Left ventricle myocardium superior (tissue), 1 donor: ENCODE measurements at regions not wholly inside any gene's neighbourhood (a gene's known extent, or its start where the extent isn't known, plus 50 kb on each side); places are given as distances from the start of the nearest gene placed in this dataset.
"Not testable (repeated sequence)": the region's sequence is repeated elsewhere in the genome, so short reads cannot be mapped to it uniquely, and the experiment has no call there.

Source experiments
- ATAC-seq: fragments of 200-7000 bp; cut with Tn5 transposase; one replicate; pipeline ENCODE4 v1.9.1; 2020; ENCODE audit warnings: mild to moderate bottlenecking, moderate library complexity
- DNase-seq: peaks from one replicate; pipeline ENCODE4 v3.0.0-alpha.2; 2020
- intact Hi-C: fragments of 100-400 bp; cut with micrococcal nuclease; formaldehyde crosslinking; loops from one replicate; pipeline ENCODE4 v1.11.0; 2022
- donor health status: DM: no; HTN: yes; CAD: no; lungs with severe emphysema.

DNA sequence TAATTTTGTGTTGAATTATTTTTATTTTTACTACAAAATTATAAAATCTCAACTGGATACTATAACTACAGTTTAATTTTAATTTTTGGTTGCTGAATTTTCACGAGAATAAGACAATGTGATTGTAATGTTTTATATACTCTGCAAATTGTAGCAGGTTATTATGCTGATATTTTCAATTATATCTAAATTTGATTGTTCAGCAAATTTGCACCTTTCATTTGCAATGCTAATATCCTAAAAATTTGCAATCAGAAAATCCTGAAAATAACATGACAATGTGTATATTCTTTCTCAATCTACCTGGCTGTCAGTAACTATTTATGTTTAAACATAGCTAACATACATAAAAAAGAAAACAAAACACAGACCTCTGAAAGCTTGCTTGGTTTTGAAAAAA lies 932.2 kb upstream of the LRFN5 start:
- intact Hi-C loops: no loop called here
- ATAC-seq: no peak
- no peak for DNase-seq

DNA sequence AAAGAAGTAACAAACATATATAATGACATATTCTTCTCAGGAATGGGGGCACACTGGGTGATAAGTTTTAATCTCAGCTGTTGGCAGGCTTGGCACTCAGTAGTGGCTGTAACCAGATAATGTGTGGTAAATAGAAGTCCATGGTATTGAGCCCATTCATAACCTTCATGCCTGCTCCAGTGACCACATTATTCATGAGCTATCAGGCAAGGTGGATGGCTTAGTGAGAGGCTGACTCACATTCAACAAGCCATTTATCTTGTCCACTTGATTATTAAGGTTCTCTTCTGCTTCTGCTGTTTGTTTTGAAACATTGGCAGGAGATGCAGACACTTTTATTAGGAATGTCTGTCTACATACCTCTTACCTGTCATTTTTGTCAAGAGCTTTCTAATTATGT lies 950.4 kb upstream of the LRFN5 start:
- intact Hi-C loops: no loop called here
- ATAC-seq (no peak), DNase-seq (no peak)

DNA sequence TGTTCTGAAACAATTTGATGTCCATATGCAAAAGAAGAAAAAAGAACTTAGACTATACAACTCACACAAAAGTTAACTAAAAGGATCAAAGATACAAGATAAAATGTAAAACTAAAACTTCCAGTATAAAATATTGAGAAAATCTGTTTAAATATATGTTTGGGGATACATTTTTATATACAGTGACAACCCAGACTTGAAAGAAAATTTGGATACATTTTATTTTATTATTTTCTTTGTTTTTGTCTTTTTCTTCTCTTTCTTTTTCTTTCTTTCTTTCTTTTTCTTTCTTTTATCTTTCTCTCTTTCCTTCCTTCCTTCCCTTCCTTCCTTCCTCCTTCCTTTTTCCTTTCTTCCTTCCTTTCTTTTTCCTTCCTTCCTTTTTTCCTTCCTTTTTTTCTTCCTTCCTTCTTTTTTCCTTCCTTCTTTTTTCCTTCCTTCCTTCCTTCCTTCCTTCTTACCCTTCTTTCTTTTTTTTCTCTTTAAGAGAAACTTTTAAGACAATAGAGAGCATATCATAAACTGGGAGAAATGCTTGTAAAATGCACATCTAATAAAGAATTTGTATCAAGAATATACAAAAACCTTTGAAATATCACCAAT lies 954.5 kb upstream of the LRFN5 start:
- DNase-seq: no peak
- intact Hi-C loops: no loop called here
- ATAC-seq: no peak

DNA sequence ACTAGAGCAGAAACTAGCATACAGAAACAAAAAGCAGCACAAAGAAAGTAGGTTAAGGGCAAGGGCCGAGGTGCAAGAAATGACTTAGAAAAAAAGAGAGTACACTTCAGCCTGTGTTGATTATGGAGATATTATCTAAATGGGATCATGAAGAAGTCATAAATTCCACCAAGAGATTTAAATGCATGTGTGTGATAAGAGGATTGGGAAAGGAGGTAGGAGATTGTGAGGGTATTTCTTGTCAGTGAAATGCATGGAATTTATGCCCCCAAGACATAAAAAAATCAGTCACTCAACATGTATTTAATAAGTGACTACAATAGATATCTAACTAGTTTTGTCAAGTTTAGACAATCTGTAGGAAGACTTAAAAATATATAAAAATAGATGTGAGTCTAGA lies 976.2 kb upstream of the LRFN5 start:
- no peak for ATAC-seq
- DNase-seq: no peak
- intact Hi-C loops: no loop called here

DNA sequence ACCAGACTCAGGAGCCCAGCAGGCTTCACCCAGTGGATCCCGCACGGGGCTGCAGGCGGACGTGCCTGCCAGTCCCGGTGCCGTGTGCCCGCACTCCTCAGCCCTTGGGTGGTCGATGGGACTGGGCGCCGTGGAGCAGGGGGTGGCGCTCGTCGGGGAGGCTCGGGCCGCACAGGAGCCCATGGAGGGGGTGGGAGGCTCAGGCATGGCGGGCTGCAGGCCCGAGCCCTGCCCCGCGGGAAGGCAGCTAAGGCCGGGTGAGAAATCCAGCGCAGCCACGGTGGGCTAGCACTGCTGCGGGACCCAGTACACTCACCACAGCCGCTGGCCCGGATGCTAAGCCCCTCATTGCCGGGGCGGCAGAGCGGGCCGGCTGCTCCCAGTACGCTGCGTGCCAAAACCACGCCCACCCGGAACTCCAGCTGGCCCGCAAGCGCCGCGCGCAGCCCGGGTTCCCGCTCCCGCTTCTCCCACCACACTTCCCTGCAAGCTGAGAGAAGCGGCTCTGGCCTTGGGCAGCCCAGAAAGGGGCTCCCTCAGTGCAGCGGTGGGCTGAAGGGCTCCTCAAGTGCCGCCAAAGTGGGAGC lies 977.0 kb upstream of the LRFN5 start:
- DNase-seq, intact Hi-C loops, ATAC-seq: not testable (repeated sequence)

DNA sequence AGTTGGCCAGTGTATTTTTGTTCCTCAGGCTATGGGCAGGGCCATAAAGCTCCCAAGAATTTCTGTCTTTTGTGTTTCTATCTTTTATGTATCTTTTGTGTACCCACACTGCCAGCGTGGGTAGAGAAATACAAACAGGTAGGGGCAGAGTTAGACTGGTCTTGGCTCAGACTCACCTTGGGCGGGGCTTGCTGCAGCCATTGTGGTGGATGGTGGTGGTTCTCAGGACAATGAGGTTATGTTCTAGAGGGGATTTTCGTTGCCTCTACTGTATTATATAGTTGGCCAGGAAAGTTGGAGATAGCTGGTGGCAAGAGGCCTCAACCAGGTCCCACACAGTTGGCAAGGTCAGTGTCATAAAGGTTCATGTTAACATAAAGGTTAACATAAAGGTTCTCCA lies 977.5 kb upstream of the LRFN5 start:
- intact Hi-C loops: no loop called here
- ATAC-seq: no peak
- DNase-seq: no peak

DNA sequence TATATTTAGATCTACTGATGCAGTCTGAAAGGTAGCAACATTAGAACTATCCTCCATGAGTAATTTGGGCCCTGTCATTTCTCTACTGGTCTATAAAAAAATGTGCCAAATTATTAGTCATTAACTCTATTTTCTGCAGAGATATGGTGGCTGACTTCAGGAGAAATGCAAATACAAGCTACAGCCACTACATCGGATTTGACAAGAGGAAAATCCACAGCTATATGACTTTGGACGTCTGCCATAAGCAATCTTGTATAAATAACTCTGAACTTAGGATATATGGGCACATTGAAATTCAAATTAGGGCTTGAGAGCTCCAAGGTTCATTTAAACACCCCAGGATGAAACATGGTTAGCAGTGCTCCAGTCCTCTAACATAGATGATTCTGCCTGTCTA lies 983.0 kb upstream of the LRFN5 start:
- DNase-seq: no peak
- no peak for ATAC-seq
- intact Hi-C loops: no loop called here

DNA sequence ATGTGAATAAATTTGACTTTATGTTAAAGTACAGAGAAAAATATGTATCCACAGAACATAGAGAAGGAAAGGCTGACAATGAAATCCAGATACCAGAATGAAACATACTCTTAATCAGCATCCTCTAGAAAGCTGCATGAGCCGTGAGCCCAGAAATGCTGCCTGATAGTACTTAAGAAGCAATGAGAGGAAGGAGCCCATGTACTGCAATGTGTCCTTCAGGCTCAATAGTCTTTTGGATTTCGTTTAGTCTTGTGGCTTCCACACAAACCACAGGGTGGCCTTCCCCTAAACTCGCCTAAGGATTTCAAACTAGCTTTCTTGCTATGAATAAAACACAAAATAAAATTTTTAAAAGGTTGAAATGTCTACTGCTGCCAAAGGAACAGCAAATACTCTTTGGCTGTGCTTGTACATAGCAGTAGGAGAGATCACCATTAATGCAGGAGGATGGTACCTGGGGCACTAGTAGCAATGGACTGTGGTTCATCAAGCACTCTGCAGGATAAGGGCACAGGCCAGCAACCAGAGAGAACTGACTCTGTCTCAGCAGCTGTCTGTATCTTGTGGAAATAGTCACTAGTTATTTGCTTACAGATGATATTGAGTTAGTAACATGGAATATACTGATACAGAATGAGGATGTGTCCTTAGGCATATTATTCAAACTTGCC lies 988.3 kb upstream of the LRFN5 start:
- intact Hi-C loops: no loop called here
- ATAC-seq (no peak), DNase-seq (no peak)

DNA sequence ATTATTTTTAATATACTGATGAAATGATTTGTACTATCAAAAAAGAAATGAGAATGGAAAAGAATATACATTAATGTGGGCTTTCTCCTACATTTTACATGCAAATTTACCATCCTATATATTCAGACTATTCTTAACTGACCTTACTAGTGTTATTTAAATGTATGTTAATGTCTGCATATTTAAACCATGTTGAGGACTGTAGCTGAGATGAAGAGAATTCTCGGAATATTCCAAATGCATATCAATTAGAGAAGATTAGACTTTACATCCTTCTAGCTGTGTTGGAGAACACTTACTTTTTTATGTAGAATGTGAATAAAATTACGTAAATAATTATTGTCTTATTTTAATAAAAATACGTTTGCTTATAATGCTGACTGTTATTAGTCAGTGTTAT lies 990.1 kb upstream of the LRFN5 start:
- ATAC-seq (no peak), DNase-seq (no peak)
- intact Hi-C loops: no loop called here

DNA sequence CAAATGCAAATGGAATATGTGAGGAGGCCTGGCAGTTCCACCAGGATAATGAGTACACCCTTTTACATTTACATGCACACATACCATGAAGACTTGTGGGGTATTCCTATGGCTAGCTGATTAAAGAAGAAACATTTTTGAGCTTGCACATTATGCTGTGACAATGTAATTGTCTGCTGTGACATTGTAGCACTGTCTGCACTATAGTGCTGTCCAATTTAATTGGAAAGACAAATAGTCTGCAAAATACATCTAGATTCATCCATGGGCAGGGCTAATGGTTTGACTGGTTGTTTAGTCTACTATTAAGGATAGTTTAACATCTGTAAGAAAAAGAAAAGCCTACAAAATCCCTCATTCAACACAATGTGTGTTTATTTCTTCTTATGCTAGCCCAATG lies 1005.6 kb upstream of the LRFN5 start:
- DNase-seq (no peak), ATAC-seq (no peak)
- intact Hi-C loops: no loop called here

DNA sequence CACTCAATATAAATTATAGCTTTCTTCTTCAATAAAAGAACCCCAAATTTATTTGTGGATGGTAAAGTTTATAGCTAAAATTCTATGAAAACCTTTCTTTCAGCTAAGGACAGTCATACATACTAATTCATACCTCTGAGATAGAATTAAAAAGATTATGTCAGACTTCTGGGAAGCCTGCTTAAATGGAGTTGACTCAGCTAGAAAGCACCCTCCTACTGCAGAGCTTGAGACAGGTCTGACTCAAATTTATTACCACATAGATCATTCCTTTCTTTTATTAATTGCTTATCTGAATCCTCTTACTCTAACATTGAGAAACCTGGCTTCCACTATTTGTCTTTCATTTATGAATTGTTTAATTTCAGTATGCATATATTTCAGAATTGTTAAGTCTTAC lies 1007.0 kb upstream of the LRFN5 start:
- ATAC-seq (no peak), DNase-seq (no peak)
- intact Hi-C loops: no loop called here

DNA sequence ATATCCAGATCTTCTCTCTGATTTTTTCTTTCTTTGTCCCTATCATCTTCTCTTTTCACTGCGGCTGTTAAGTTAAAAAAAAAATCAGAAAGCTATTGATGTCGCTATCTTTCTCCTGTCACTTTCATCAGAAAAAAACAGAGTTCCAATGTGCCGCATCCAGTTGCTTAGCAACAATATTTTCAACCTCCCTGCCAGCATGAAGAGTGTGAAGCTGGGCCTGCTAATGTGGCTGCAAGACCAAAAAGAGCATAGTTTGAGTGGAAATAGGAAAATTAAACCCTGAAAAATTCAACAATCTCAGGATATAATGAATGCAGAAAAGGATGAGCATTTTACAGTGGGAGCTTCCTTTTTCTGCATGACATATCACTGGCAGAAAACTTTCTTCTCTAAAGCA lies 1025.4 kb upstream of the LRFN5 start:
- intact Hi-C loops: no loop called here
- ATAC-seq (no peak), DNase-seq (no peak)

DNA sequence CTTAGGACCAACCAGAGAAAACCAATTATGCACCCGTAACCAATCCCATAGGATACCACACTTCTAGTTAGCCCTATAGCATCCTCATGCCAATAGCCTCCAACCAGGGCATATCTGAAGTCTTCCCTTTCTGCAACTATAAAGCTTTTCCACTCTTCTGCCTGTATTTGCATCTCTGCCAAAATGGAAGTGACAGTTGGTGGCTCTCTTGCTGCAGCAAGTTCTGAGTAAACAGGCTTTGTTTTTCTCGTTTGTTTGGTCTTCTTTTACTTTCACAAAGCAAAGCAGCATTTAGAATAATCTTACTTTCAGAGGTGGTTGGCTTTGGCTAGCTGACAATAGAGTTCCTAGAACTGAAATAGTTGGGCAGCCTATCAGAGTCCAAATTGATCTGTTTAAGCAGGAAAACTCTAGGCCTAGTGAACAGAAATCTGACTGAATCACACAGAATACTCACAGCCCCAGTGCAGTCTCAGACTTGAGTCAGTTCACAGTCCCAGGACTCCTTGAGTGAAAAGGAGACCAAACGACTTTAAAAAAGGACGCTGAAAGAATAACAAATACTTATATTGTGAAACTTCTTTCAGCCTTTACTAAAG lies 1029.7 kb upstream of the LRFN5 start:
- intact Hi-C loops: no loop called here
- DNase-seq: no peak
- no peak for ATAC-seq

DNA sequence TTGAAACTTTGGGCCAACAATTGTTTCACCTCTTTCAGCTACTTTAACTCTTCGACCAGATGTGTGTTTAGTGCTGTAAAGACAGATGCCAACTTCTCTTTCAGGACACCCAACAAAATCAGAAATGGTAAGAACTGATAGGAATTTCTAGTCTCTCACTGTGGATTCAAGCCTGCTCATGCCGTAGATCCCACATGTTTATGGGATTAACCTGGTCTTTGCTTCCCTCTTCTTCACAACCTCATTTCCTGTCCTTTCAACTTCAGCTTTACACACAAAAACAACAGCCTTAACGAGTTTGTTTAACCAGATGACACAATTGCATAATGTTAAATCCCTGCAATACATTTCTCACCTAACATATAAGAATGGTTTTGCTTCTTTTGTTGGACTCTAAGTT lies 1031.9 kb upstream of the LRFN5 start:
- ATAC-seq: no peak
- DNase-seq: no peak
- intact Hi-C loops: no loop called here

DNA sequence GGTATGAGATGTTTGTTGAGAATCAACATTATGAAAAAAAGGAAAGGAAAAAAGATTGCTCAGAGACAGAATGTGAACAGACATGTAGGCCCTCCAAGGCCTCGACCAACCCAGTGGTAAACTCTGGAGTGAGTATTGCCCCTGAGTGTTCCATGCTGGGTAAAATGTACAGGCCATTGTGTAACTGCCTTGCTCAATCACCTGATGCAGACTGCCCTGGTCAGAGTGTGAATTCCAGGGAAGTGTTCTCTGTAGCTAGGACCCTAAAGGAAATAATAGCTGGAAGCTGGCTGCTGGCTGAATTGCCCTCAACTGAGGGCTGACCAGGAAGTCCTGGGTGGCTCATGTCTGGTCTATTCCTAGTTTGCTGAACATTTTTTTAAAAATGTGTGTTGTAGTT lies 1081.4 kb upstream of the LRFN5 start:
- ATAC-seq (no peak), DNase-seq (no peak)
- intact Hi-C loops: no loop called here

DNA sequence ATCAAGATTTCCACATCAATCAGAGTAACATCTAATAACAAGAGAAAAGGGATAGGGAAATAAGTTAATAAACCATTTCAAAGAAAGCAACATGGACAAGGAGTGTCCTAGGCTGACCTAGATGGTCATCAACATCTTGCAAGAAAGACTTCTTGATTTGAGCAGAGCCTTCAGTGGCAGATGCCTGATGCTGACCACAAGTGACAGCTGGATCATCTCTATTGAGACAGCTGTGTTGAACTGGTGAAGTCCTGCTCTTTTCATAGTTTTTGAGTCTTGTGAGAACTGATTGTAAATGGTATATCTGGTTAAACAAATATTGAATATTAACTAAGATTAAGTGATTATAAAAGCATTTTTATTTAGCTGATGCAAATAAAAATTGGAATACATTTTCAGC lies 1083.6 kb upstream of the LRFN5 start:
- DNase-seq (no peak), ATAC-seq (no peak)
- intact Hi-C loops: no loop called here

DNA sequence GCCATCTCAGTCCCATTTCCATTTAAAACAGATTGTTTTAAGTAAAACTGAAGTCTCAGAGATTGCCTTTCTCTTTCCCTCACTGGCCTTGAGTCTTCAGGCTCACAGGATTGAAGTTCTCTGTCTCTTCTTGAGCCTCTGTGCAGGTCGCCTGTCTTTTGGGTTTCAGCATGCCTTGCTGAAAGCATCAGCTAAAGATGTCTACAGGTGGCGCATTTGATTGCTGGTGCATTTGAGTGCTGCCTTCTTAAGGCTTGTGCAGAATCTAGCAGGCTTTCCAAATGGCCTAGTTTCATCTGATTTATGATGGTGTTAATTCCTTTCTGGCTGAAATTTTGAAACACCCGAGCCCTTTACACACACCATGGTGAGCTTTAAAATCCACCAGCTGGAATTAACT lies 1062.2 kb upstream of the FBXO33 start:
- no peak for DNase-seq
- ATAC-seq: no peak
- intact Hi-C loops: no loop called here

DNA sequence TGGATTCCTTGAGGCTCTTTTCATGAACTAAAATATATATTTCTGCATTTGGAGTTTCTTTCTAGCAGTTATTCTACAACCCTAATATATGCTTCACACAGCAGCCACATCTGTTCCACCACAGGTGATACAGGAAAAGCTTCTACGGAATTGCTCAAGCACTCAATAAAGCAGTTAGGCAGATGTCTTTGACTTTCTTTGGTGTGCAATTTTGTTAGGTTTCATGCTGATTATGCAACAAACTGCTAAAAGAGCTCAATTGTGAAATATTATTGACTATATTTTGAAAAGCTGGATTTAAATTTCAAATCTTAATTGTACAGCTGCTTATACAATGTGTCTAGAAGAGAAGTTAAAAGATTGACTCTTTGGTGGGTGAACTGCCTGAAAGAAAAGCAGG lies 1055.6 kb upstream of the FBXO33 start:
- DNase-seq (no peak), ATAC-seq (no peak)
- intact Hi-C loops: no loop called here

DNA sequence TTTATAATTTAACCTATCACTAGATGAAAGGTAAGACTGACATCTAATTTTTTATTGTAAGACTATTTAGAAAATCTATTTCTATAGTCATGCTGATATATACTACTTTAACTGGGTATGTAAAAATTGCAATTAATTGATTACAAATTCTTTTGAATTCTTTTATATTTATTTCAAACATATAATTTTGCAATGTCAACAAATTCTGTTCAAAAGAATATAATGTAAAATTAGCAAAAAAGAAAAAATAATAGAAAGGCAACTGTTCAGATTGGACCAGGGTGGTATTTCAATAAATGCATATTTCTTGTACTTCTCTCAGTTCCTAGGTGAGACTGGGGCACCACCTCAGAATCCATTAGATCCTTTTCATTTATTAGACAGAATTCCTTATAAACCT lies 1053.5 kb upstream of the FBXO33 start:
- no peak for DNase-seq
- intact Hi-C loops: no loop called here
- ATAC-seq: no peak

DNA sequence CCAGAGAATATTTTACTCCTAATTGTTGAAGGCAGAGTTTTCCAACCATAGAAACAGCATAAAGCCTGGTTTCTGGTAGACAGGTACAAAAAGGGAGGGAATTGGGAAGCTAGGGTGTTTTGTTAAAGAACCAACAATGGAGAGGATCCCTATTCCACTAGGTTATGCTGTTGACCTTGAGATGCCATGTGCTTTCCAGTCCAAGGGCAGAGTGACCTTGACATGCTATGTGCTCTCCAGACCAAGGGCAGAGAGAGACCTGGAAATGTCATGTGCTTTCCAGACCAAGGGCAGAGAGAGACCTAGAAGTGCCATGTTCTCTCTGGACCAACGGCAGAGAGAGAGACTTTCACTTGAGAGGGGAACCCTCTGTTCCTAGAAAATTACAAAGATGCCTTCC lies 1043.8 kb upstream of the FBXO33 start:
- intact Hi-C loops: no loop called here
- ATAC-seq (no peak), DNase-seq (no peak)

DNA sequence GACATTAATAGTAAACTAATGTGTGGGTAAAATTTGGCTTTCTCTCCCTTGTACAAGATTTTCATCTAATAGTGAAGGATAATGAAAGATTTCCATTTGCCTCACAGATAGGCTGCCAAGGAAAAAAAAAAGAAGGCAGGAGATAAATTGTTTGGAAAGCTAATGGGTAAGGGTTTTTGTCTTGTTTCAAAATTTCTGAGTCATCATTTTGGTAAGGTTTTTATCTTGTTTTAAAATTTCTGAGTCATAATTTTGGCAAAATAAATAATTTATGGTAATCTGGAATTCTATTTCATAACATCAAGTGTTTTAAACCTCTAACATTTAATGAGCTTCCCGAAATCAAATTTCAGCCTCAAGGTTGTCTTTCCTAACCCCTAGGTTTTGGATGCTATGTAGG lies 1035.7 kb upstream of the FBXO33 start:
- no peak for DNase-seq
- no peak for ATAC-seq
- intact Hi-C loops: no loop called here
